Skeletal muscle satellite cell (primary cell): ENCODE measurements at regions not wholly inside any gene's neighbourhood (a gene's known extent, or its start where the extent isn't known, plus 50 kb on each side); places are given as distances from the start of the nearest gene placed in this dataset.

Source experiments
- H3K27me3 ChIP-seq: 2 replicates; pipeline ENCODE4 v1.7.0; 2013; ENCODE audit warnings: low read length; ENCODE audit not compliant: control insufficient read depth, insufficient read depth
- H3K36me3 ChIP-seq: 2 replicates; pipeline ENCODE4 v1.7.0; 2013; ENCODE audit warnings: mild to moderate bottlenecking, control low read depth, low read length; ENCODE audit not compliant: insufficient read depth
- H3K4me1 ChIP-seq: 2 replicates; pipeline ENCODE4 v1.7.0; 2013; ENCODE audit warnings: low read length; ENCODE audit not compliant: control insufficient read depth, insufficient read depth
- H3K4me2 ChIP-seq: 2 replicates; pipeline ENCODE4 v1.7.0; 2013; ENCODE audit warnings: mild to moderate bottlenecking, low read length
- H3K4me3 ChIP-seq: 2 replicates; pipeline ENCODE4 v1.7.0; 2013; ENCODE audit warnings: low read length
- H3K9ac ChIP-seq: 2 replicates; pipeline ENCODE4 v1.7.0; 2013; ENCODE audit warnings: mild to moderate bottlenecking, low read depth, low read length, moderate library complexity
- H3K9me3 ChIP-seq: replicated peaks from 2 replicates; pipeline ENCODE4 v1.7.0; 2013; ENCODE audit warnings: mild to moderate bottlenecking, control low read depth, low read length

GRCh38 chr10:63767138-63767801 lies 246.1 kb downstream of the REEP3 start:
- H3K27me3 ChIP-seq: peaks cover 10% of the 10 kb centered on the region
- no peaks in the 10 kb centered on the region for H3K9me3 ChIP-seq
- peak overlapping the region; percentile 43 for H3K4me3 ChIP-seq
- H3K36me3 ChIP-seq: no peaks in the 10 kb centered on the region
- H3K4me2 ChIP-seq: peak overlapping the region; percentile 57
- H3K9ac ChIP-seq: peak overlapping the region; percentile 47
- peaks cover 13% of the 10 kb centered on the region for H3K4me1 ChIP-seq

DNA sequence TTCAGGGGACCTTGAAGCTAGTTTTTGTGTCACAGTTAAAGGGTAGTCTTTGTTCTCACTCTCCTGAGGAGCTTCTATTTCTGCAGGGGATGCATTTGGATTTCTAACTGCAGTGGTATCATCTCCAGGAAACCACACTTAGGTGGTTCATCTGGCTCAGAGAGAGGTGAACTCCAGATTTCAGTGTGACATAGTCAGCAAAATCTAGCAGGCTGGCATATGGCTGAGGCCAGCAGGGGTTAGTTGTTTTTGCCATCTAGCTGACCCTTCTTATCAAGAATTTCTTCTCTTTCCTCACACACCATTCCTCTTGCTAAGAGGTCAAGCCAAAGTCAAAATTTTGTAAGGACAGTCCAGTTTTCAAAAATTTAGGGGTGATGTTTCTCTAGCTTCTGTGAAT lies 248.2 kb downstream of the REEP3 start:
- H3K4me2 ChIP-seq: no peak overlapping the region
- no peaks in the 10 kb centered on the region for H3K9me3 ChIP-seq
- no peak overlapping the region for H3K9ac ChIP-seq
- peaks cover 18% of the 10 kb centered on the region for H3K27me3 ChIP-seq
- no peaks in the 10 kb centered on the region for H3K36me3 ChIP-seq
- peaks cover 13% of the 10 kb centered on the region for H3K4me1 ChIP-seq
- H3K4me3 ChIP-seq: no peak overlapping the region

GRCh38 chr10:63770523-63770922 lies 249.3 kb downstream of the REEP3 start:
- Histone ChIP-seq H3K4me1 (peaks cover 13% of the 10 kb centered on the region), H3K36me3 (no peaks in the 10 kb centered on the region), H3K4me2 (no peak overlapping the region), H3K9ac (no peak overlapping the region), H3K4me3 (no peak overlapping the region), H3K27me3 (peaks cover 18% of the 10 kb centered on the region), H3K9me3 (no peaks in the 10 kb centered on the region)

GRCh38 chr10:63772491-63772890 lies 251.3 kb downstream of the REEP3 start:
- Histone ChIP-seq H3K4me1 (no peaks in the 10 kb centered on the region), H3K4me3 (no peak overlapping the region), H3K9ac (no peak overlapping the region), H3K36me3 (no peaks in the 10 kb centered on the region), H3K9me3 (no peaks in the 10 kb centered on the region), H3K27me3 (peaks cover 33% of the 10 kb centered on the region), H3K4me2 (no peak overlapping the region)

GRCh38 chr10:63773106-63773505 lies 251.9 kb downstream of the REEP3 start:
- Histone ChIP-seq H3K4me3 (no peak overlapping the region), H3K9me3 (no peaks in the 10 kb centered on the region), H3K4me2 (no peak overlapping the region), H3K27me3 (peaks cover 33% of the 10 kb centered on the region), H3K9ac (no peak overlapping the region), H3K36me3 (no peaks in the 10 kb centered on the region), H3K4me1 (no peaks in the 10 kb centered on the region)

GRCh38 chr10:63773962-63774361 lies 252.8 kb downstream of the REEP3 start:
- Histone ChIP-seq H3K9me3 (no peaks in the 10 kb centered on the region), H3K9ac (no peak overlapping the region), H3K27me3 (peaks cover 33% of the 10 kb centered on the region), H3K36me3 (no peaks in the 10 kb centered on the region), H3K4me1 (no peaks in the 10 kb centered on the region), H3K4me2 (no peak overlapping the region), H3K4me3 (no peak overlapping the region)

DNA sequence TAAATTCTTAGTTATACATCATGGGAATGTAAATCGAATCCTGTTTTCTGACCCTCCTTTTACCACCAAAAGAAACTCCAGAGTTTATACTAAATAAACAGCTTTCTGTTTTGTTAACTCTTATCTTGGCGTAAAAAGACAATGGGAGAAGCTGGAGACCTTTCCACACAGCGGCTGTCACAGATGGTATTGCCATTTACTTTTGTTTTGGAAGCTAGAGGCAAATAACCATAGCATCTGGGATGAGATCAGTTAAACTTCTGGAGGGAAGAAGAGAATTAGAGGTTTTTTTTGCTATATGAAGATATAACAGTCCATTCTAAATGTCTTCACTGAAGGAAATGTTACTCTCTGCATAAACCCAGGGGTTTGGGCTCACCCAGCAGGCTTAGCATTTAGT lies 258.9 kb downstream of the REEP3 start:
- Histone ChIP-seq H3K4me1 (no peaks in the 10 kb centered on the region), H3K9me3 (no peaks in the 10 kb centered on the region), H3K4me2 (no peak overlapping the region)

DNA sequence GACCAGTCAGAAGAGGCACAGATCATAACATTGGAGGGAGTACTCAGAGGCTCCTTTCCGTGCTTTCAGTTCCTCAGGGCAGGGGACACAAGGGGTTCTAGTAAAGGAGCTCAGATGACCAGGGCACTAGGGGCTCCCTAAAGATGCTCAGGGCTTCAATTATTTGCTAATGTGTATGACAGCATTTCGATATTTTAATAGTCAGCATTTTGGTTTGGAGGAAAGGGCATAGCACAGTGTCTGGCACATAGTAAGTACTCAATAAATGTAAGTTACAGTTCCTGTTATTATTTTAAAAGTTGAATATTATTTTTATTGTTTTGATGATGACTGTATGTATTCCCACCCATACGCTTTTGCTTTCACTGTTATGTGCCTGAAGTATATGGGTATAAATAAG lies 260.0 kb downstream of the REEP3 start:
- Histone ChIP-seq H3K9me3 (no peaks in the 10 kb centered on the region), H3K4me2 (no peak overlapping the region), H3K4me3 (no peak overlapping the region)

More for the DNA sequence above, 258.9 kb downstream of the REEP3 start:
- no peaks in the 10 kb centered on the region for H3K36me3 ChIP-seq
- no peak overlapping the region for H3K4me3 ChIP-seq
- peaks cover 31% of the 10 kb centered on the region for H3K27me3 ChIP-seq
- no peak overlapping the region for H3K9ac ChIP-seq

DNA sequence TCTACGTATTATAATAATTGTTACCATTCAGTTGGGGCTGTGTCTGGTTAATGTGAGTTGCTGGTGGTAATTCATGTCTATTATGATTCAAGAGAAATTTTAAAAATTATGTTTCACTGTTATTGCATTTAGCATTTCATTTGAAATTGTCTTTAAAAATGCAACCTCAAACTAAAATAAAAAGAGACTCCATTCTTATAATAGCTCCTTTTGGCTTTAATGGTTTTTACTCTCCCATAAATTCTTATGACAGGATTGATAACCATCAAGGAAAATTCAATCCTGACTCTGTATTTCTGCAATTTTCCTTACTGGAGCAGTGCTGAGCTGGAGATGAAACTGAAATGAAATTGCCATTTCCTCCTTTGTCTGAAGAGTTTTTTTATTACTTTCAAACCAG lies 262.7 kb downstream of the REEP3 start:
- Histone ChIP-seq H3K36me3 (no peaks in the 10 kb centered on the region), H3K27me3 (peaks cover 22% of the 10 kb centered on the region), H3K4me3 (no peak overlapping the region), H3K4me2 (no peak overlapping the region), H3K9me3 (no peaks in the 10 kb centered on the region), H3K9ac (no peak overlapping the region), H3K4me1 (no peaks in the 10 kb centered on the region)

More for the DNA sequence above, 260.0 kb downstream of the REEP3 start:
- no peaks in the 10 kb centered on the region for H3K36me3 ChIP-seq
- peaks cover 26% of the 10 kb centered on the region for H3K27me3 ChIP-seq
- no peaks in the 10 kb centered on the region for H3K4me1 ChIP-seq
- H3K9ac ChIP-seq: no peak overlapping the region

GRCh38 chr10:63788152-63788821 lies 267.1 kb downstream of the REEP3 start:
- no peaks in the 10 kb centered on the region for H3K36me3 ChIP-seq
- no peak overlapping the region for H3K4me2 ChIP-seq
- no peak overlapping the region for H3K4me3 ChIP-seq
- H3K27me3 ChIP-seq: peaks cover 11% of the 10 kb centered on the region
- H3K9me3 ChIP-seq: no peaks in the 10 kb centered on the region
- H3K4me1 ChIP-seq: no peaks in the 10 kb centered on the region
- H3K9ac ChIP-seq: no peak overlapping the region

DNA sequence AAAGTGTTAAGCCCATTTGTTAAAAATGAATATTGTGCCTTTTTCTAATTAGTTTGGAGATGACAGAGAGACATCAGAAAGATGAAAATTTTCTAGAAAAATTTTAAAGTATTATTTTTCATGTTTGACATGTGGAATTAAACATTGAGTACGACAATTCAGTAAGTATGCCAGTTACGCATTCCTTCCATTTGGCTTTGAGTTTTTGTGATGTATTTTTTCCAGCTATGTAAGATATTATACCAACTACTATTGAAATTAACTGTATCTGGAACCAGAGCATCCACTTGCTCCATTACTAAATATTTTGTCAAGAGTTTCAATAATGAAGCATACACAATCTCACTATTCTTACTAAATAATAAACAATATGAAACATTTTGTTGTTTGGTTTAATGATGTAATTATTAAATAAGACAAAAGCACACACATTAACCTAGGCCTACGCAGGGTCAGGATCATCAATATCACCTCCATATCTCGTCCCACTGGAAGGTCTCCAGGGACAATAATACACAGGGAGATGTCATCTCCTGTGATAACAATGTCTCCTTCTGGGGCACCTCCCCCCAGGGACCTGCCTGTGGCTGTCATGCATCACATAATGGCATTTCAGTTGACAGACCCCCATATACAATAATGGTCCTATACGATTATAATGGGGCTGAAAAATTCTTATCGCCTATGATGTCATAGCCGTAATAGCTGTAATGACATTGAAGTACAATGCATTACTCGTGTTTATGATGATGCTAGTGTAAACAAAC lies 274.1 kb downstream of the REEP3 start:
- H3K9me3 ChIP-seq: no peaks in the 10 kb centered on the region
- peaks cover 15% of the 10 kb centered on the region for H3K4me1 ChIP-seq
- H3K4me2 ChIP-seq: no peak overlapping the region
- H3K27me3 ChIP-seq: no peaks in the 10 kb centered on the region
- H3K36me3 ChIP-seq: no peaks in the 10 kb centered on the region
- no peak overlapping the region for H3K4me3 ChIP-seq
- H3K9ac ChIP-seq: no peak overlapping the region
